Pancreas (tissue), 10 donors: ENCODE measurements at regions not wholly inside any gene's neighbourhood (a gene's known extent, or its start where the extent isn't known, plus 50 kb on each side); places are given as distances from the start of the nearest gene placed in this dataset.

Experiments
- ATAC-seq, 4 donors: fragments of 200-7000 bp; cut with Tn5 transposase; one replicate each; pipeline versions ENCODE4 v1.8.0 to v1.9.1; 2020; ENCODE audit warnings: mild to moderate bottlenecking in 4 of 4, moderate library complexity in 4 of 4
- DNase-seq, 6 donors: peaks; one replicate each; pipeline ENCODE4 v3.0.0-alpha.2; 2020
- FAIRE-seq: peaks from 2 replicates; lab custom pipeline; 2012; peaks lifted over from hg19 to GRCh38; lab: Jason Lieb, UNC
- H3K27ac ChIP-seq, 4 donors: fragments of 200-600 bp; sonication (generic); 1 replicate in 3 of 4; 2 replicates in 1 of 4; pipeline versions ENCODE4 v1.5.0 to v1.8.0; 2020
- H3K27me3 ChIP-seq, 4 donors: fragments of 200-600 bp; one replicate each; pipeline ENCODE4 v1.8.0; 2021
- H3K36me3 ChIP-seq, 3 donors: fragments of 200-600 bp; sonication (generic) in 1 of 3; one replicate each; pipeline versions ENCODE4 v1.5.0 to v1.8.0; 2020 to 2021
- H3K4me1 ChIP-seq, 3 donors: fragments of 200-600 bp; one replicate each; pipeline ENCODE4 v1.8.0; 2021
- H3K4me3 ChIP-seq, 4 donors: fragments of 200-600 bp; sonication (generic) in 2 of 4; one replicate each; pipeline versions ENCODE4 v1.5.0 to v1.8.0; 2020 to 2021
- H3K9me3 ChIP-seq, 4 donors: fragments of 200-600 bp; one replicate each; pipeline ENCODE4 v1.8.0; 2021
- WGBS, 2 donors: extraction: QIAGEN DNeasy Blood & Tissue Kit; methylation state at CpG; one replicate each; pipeline ENCODE4 v1.1.7; 2013; 5-methylcytosine and 5-hydroxymethylcytosine counted together
- intact Hi-C, 3 donors: fragments of 100-400 bp; cut with DNase I; formaldehyde crosslinking; loops; one replicate each; pipeline versions ENCODE4 v1.11.1 to v1.14.2; 2022
- TF ChIP-seq, protein P1 (sequence below), 4 donors: fragments of 200-600 bp; sonication (generic) in 3 of 4; IDR thresholded peaks; one replicate each; pipeline versions ENCODE4 v1.5.0 to v1.8.0; 2021; ENCODE audit warnings: antibody characterized with exemption in 4 of 4
- donor health status: healthy with polysubstance abuse.
- donor health status: DM: no; HTN: no; CAD: no; lungs with moderate emphysema.
- donor health status: DM: no; HTN: no; CAD: no.
- donor health status: control.
- donor health status: control.
- donor health status: Bipolar disorder and iron deficiency.
- donor health status: DM: yes; HTN: yes; CAD: no.
- donor health status: DM: no; HTN: no; CAD: no.
- donor health status: DM: no; HTN: no; CAD: no.
- donor health status: DM: yes; HTN: yes; CAD: no.

DNA sequence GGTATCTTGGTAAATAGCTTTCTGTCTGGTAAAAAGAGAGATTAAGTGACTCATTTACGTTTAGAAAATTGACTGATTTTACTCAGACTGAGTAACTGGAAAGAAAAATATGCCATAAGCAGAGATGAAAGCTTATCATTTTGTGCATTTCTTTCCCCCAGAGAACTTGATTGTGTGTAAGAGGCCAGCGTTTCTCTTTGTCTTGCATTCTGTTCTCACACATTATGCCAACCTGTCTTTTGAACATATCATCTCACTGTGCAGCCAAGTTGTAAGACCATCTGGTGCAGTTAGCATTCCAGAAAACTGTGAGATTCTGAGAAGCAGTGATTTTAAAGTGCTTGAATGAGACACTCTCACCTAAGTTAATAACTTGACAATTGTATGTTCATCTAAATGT lies 651.3 kb downstream of the TECRL start:
- ATAC-seq (no peak), FAIRE-seq (no peak), DNase-seq (no peak)
- Histone ChIP-seq H3K36me3 (no peaks in the 10 kb centered on the region), H3K27ac (no peak overlapping the region), H3K9me3 (no peaks in the 10 kb centered on the region), H3K4me1 (no peaks in the 10 kb centered on the region), H3K27me3 (no peaks in the 10 kb centered on the region), H3K4me3 (no peak overlapping the region)
- WGBS, 2 donors, result 16 to 27% methylated on average over 2 of the region's 2 CpGs
- intact Hi-C loops, result no loop called here
- TF ChIP-seq, protein P1, sequence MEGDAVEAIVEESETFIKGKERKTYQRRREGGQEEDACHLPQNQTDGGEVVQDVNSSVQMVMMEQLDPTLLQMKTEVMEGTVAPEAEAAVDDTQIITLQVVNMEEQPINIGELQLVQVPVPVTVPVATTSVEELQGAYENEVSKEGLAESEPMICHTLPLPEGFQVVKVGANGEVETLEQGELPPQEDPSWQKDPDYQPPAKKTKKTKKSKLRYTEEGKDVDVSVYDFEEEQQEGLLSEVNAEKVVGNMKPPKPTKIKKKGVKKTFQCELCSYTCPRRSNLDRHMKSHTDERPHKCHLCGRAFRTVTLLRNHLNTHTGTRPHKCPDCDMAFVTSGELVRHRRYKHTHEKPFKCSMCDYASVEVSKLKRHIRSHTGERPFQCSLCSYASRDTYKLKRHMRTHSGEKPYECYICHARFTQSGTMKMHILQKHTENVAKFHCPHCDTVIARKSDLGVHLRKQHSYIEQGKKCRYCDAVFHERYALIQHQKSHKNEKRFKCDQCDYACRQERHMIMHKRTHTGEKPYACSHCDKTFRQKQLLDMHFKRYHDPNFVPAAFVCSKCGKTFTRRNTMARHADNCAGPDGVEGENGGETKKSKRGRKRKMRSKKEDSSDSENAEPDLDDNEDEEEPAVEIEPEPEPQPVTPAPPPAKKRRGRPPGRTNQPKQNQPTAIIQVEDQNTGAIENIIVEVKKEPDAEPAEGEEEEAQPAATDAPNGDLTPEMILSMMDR (IDR thresholded peaks at IDR 0.05), result no peak

GRCh38 chr4:63742882-63743281 lies 666.4 kb downstream of the TECRL start:
- Histone ChIP-seq H3K4me1 (no peaks in the 10 kb centered on the region), H3K27me3 (no peaks in the 10 kb centered on the region), H3K36me3 (no peaks in the 10 kb centered on the region), H3K4me3 (no peak overlapping the region), H3K9me3 (no peaks in the 10 kb centered on the region), H3K27ac (no peak overlapping the region)
- TF ChIP-seq, protein P1 (IDR thresholded peaks at IDR 0.05), result no peak
- FAIRE-seq (no peak), ATAC-seq (no peak), DNase-seq (no peak)
- intact Hi-C loops, result no loop called here

DNA sequence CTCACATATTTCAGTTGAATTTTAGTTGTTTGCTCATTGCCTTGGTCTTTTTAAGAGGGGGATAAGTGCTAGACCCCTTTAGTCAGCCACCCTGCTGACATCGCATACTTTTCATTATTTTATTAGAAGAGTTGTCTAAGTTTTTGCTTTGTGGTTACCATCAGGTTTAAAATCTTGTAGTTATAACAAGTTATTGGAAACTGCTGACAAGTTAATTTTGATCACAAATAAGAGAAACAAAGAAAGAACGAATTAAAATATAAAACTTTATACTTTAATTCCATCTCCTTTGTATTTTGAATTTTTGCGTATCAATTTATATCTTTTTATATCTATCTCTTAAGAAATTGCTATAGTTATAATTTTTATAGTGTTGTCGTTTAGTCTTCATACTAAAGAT lies 679.7 kb downstream of the TECRL start:
- Histone ChIP-seq H3K36me3 (no peaks in the 10 kb centered on the region), H3K27ac (no peak overlapping the region), H3K9me3 (no peaks in the 10 kb centered on the region), H3K4me1 (no peaks in the 10 kb centered on the region), H3K4me3 (no peak overlapping the region), H3K27me3 (no peaks in the 10 kb centered on the region)
- no peak for ATAC-seq
- no peak for FAIRE-seq
- WGBS, 2 donors, result 64 to 72% methylated on average over 4 of the region's 4 CpGs
- no peak for DNase-seq
- TF ChIP-seq, protein P1 (IDR thresholded peaks at IDR 0.05), result no peak
- intact Hi-C loops, result no loop called here

DNA sequence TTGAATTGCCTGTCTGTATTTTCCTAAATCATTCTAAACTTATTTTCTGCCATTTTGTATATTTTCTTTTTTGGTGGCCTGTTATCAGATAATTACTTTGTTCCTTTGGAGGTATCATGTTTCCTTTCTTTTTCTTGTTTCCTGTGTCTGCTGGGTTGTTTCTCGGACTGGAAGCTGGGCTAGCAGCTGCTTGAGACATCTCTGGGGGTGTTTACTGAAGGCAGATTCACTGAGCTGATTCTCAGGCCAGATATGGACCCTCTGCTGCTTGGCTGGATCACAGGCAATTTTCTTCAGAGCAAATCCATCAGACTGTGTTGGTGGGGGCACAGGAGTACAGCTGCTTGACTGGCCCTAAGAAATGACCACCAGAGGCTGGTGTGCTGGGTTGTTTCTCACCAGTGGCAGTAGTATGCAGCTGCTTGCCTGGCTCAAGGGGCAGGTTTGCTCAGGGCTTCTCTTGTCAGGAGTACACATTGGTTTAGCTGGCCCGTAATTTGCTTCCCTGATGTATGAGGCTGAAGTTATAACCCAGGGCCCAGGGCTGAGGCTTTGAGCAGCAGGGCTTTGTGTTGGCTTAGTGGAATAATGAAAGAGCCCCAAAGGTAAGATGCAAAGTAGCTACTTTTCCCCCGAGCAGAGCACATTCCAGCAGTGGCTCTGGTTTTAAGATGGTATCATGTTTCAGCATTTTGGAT lies 680.6 kb downstream of the TECRL start:
- no peak overlapping the region for H3K27ac ChIP-seq
- H3K4me3 ChIP-seq, result no peak overlapping the region
- H3K36me3 ChIP-seq, result no peaks in the 10 kb centered on the region
- H3K9me3 ChIP-seq, result no peaks in the 10 kb centered on the region
- no peak for ATAC-seq
- no peaks in the 10 kb centered on the region for H3K27me3 ChIP-seq
- no peaks in the 10 kb centered on the region for H3K4me1 ChIP-seq
- TF ChIP-seq, protein P1 (IDR thresholded peaks at IDR 0.05), result no peak
- intact Hi-C loops, result no loop called here
- FAIRE-seq, result no peak
- 15 to 23% methylated on average over 3 of the region's 3 CpGs for WGBS, 2 donors
- no peak for DNase-seq

DNA sequence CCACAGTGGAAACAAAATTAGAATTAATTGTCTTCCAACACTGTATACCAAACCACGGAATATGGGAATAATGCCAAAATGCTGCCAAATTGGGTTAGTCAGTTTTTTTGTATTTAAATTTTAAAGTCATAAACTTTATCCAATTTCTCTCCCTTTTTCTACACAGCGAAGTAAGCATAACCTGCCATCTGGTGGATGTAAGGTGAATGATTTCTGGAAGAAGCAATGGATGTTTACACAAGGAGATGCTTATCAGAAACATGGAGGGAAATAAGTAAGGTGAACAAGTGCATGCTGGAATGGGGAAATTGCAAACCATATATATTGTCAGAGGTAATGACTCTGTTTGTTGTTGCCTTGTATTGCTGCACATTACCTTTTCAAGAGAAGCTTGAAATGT lies 691.9 kb downstream of the TECRL start:
- Histone ChIP-seq H3K36me3 (no peaks in the 10 kb centered on the region), H3K4me3 (no peak overlapping the region), H3K4me1 (no peaks in the 10 kb centered on the region), H3K9me3 (no peaks in the 10 kb centered on the region), H3K27me3 (no peaks in the 10 kb centered on the region), H3K27ac (no peak overlapping the region)
- FAIRE-seq, result no peak
- intact Hi-C loops, result no loop called here
- ATAC-seq, result no peak
- DNase-seq, result no peak
- TF ChIP-seq, protein P1 (IDR thresholded peaks at IDR 0.05), result no peak
- 15 to 24% methylated on average over 2 of the region's 2 CpGs for WGBS, 2 donors
